GM06990 (cell line): ENCODE measurements at regions not wholly inside any gene's neighbourhood (a gene's known extent, or its start where the extent isn't known, plus 50 kb on each side); places are given as distances from the start of the nearest gene placed in this dataset.

Source experiments
- DNase-seq: peaks from one replicate; pipeline ENCODE4 v3.0.0-alpha.2; 2011; ENCODE audit not compliant: insufficient read length; ENCODE audit errors: extremely low read depth
- H3K27me3 ChIP-seq: replicated peaks from 2 replicates; pipeline ENCODE4 v1.6.0; 2011; ENCODE audit warnings: low read length; ENCODE audit not compliant: control insufficient read depth, insufficient read depth
- H3K36me3 ChIP-seq: 2 replicates; pipeline ENCODE4 v1.5.1; 2011; ENCODE audit warnings: low read length; ENCODE audit not compliant: control insufficient read depth, insufficient read depth
- H3K4me3 ChIP-seq: replicated peaks from 2 replicates; pipeline ENCODE4 v1.5.1; 2011; ENCODE audit warnings: low read depth, mild to moderate bottlenecking, control low read depth, low read length
- TF ChIP-seq, protein P1 (sequence below): IDR thresholded peaks from 2 replicates; pipeline ENCODE4 v1.5.1; 2011; ENCODE audit warnings: low read length, control low read depth, mild to moderate bottlenecking, inconsistent platforms; ENCODE audit not compliant: insufficient read depth, poor library complexity, severe bottlenecking

DNA sequence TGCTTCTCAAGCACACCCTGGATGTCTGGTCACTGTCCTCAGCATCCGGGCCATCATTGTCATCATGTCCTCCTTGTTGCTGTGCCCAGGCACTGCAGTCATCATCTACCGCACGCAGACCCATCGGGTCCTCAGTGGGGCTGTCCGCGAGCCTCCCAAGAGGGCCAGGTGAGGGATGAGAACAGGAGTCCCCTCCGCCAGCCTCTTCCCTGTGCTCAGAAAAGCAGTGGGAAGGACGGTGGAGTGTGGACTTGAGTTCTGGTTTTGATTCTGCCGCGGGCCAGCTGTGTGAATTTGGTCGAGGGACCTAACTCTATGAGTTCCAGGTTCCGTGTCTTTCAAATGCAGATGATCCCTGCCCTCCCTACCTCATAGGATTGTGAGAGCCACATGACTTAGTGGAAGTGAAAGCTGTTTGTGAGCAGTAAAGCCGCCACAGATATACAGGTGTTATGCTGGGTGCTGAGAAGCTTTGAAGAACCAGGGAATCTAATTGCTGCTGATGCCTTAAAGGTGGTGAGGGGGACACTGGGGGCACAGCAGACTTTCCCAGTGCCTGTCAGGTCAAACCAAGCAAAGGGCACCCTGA is 122.9 kb upstream of the RAP1B start:
- Histone ChIP-seq H3K4me3 (no peak overlapping the region), H3K27me3 (no peaks in the 10 kb centered on the region), H3K36me3 (no peaks in the 10 kb centered on the region)
- TF ChIP-seq, protein P1, sequence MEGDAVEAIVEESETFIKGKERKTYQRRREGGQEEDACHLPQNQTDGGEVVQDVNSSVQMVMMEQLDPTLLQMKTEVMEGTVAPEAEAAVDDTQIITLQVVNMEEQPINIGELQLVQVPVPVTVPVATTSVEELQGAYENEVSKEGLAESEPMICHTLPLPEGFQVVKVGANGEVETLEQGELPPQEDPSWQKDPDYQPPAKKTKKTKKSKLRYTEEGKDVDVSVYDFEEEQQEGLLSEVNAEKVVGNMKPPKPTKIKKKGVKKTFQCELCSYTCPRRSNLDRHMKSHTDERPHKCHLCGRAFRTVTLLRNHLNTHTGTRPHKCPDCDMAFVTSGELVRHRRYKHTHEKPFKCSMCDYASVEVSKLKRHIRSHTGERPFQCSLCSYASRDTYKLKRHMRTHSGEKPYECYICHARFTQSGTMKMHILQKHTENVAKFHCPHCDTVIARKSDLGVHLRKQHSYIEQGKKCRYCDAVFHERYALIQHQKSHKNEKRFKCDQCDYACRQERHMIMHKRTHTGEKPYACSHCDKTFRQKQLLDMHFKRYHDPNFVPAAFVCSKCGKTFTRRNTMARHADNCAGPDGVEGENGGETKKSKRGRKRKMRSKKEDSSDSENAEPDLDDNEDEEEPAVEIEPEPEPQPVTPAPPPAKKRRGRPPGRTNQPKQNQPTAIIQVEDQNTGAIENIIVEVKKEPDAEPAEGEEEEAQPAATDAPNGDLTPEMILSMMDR: no peak
- DNase-seq: no peak

DNA sequence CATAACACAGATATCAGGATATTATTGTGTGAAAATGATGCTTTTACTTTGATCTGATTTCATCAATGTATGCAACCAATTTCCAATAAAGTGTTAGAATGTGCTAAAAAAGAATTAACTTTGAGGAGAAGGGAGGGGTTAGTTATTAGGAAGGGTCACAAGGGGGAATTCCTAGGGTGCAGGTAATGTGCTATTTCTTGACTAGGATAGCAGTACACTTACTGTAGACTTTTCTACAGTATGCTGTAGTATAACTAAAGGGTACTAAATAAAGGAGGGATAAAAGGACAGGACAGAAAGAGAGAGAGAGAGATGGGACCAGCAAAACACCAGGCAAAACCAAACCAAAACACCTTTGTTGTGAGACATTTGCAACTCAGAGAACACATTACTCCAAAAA is 121.4 kb upstream of the RAP1B start:
- TF ChIP-seq, protein P1: no peak
- H3K27me3 ChIP-seq: no peaks in the 10 kb centered on the region
- DNase-seq: no peak
- no peak overlapping the region for H3K4me3 ChIP-seq
- H3K36me3 ChIP-seq: no peaks in the 10 kb centered on the region

DNA sequence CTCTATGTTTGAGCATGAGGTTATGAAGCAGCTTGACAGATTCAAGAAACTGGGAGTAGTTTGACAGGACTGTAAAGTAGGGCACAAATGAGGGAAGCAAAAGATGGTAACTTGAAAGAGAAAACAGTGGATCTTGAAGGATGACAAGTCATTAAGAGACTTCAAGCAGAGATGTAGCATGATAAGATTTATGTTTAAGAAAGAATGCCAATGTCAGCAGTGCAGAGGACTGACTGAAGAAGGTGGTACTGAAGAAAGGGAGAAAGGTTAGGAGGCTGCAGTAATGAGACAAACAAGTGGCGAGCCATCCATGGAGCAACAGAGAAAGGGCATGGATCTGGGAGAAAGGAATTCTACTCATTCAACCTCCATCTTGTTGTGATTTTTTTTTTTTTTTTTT is 120.2 kb upstream of the RAP1B start:
- DNase-seq: no peak
- Histone ChIP-seq H3K36me3 (no peaks in the 10 kb centered on the region), H3K4me3 (no peak overlapping the region), H3K27me3 (no peaks in the 10 kb centered on the region)
- TF ChIP-seq, protein P1: no peak

DNA sequence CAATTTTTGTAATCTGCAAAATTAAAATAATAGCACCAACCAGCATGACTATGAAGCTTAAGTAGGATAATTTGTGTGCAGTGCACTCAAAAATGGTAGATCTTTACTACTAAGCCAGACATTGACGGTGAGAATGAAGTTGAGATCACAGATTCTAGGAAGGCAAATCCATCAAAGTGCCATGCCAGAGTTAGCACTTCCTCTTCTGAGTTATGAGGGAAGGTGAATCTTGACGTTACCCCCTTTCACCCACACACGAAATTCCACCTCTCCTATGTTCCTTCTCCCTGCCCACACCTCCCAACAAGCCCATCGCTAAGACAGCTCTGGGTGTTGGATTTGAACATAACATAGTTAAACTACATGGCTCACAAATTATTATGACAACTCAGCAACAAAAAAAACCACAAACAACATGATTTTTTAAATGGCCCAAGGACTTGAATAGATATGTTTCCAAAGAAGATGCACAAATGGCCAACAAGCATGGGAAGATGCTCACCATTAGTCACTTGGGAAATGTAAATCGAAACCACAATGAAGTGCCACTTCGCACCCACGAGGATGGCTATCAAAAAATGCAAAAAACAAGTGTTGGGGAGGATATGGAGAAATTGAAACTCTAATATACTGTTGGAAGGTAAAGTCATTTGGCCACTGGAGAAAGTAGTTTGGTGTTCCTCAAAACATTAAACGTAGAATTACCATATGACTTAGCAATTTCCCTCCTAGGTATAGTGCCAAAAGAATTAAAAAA is 119.3 kb upstream of the RAP1B start:
- TF ChIP-seq, protein P1: no peak
- no peaks in the 10 kb centered on the region for H3K36me3 ChIP-seq
- no peaks in the 10 kb centered on the region for H3K27me3 ChIP-seq
- DNase-seq: no peak
- H3K4me3 ChIP-seq: no peak overlapping the region

DNA sequence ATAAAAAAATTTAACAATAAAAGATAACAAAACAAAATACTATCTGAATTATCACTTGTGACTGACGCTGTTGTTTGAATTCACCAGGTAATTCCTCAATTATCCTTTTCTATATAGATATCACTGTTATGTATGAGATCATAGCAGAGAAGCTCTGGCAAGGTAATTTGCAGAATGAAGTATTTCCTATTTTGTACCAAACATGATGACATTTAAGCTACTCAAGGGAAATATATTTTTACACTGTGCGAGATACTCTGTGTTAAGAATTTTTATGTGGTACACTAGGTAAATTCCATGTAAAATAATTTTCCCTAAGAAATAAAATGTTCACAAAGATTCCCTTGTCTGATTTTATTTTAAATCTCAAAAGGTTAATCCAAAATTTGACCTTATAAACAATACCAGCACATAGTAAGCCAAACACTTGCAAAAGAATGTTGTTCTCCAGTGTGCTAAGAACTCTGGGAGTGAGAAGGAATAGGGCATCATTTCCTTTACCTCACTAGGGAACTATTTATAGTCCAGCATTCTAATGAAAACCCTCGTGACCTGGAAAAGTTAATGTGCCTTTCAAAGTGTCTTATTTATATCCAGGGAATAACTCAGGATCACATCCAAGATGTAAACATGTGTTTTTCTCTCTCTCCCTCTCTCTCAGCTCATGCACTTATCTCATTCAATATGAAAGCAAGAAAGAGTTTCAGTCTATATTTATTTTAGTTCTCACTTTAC is 115.2 kb upstream of the RAP1B start:
- DNase-seq: no peak

More for the DNA sequence above, 115.2 kb upstream of the RAP1B start:
- TF ChIP-seq, protein P1: no peak
- no peak overlapping the region for H3K4me3 ChIP-seq
- no peaks in the 10 kb centered on the region for H3K36me3 ChIP-seq
- H3K27me3 ChIP-seq: no peaks in the 10 kb centered on the region
